ENCODE measurements at regions not wholly inside any gene's neighbourhood (a gene's known extent, or its start where the extent isn't known, plus 50 kb on each side); places are given as distances from the start of the nearest gene placed in this dataset.

DNA sequence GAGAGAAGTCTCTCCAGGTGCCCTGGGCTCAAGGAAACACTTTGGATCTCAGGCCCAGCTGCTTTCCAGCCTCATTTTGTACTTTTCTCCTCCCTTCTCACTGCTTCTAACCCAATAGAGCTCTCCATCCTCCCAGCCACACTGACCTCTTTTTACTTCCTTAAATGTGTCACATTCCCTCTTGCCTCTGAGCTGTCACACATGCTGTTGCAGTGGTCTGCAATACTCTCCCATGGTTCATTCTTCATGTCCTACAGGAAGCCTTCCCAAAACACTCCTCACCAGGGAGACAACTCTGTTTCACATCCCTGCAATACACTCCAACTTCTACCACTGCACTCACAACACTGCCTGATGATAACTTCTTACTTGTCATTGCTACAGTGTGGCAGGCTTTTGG lies 242.1 kb upstream of the DYNLRB2 start:
- no peak for DNase-seq

DNA sequence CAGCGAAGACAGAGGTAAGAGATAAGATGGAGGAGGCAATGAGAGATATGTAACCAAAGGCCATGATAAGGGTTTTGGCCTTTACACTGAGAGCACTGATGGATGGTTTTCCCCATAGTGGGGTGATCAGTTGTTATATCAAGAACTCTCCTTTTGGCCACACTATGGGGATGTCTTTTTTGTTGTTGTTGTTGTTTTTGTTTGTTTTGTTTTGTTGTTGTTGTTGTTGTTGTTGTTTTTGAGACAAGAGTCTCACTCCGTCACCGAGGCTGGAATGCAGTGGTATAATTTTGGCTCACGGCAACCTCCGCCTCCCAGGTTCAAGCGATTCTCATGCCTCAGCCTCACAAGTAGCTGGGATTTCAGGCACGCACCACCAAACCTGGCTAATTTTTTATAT lies 244.8 kb upstream of the DYNLRB2 start:
- no peak for DNase-seq

DNA sequence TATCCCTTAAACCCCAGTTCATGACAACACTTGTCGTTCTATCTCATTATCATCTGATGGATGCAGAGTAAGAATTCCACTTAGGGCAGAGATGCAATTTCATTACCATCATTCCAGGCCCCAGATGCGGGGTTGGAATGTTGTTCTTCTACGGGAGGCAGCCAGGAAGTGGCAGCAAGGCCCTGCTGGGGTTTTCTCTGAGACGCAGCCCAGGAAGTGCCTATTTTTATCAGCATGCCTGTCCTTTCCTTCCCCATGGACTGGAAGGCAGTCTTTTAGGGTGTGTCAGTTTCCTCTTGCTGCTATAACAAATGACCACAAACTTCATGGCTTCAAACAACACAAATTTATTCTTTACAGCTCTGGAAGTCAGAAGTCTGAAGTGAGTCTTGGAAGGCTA lies 246.6 kb upstream of the DYNLRB2 start:
- no peak for DNase-seq

DNA sequence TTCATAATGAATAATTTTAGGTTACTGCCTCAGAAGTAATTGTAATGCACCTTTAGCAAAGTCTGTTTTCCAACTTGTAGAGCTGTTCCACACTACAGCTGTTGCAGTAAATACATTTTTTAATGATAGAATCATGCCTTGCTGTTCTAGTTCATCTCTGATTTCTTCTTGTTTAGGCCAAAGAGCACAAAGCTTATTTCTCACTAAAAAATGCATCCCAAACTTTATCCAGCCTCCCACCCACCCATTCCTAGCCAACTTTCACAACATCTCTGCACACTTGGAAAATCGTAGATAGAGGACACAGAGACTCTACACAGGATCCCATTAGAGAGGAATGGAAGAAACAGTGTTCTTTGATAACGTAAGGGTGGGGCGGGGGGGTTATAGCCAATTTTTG lies 252.2 kb upstream of the DYNLRB2 start:
- no peak for DNase-seq

DNA sequence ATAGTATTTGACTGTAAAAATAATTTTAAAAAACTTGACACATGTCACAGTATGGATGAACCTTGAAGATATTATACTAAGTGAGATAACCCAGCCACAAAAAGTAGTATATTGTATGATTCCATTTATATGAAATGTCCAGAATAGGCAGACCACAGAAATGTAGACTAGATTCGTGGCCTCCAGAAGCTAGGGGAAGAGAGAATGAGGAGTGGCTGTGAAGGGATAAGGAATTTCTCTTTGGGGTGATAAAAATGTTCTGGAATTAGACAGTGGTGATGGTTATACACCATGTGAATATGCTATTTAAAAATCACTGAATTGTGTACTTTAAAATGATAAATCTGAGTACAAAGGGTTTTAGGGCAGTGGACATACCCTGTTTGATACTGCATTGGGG lies 253.1 kb upstream of the DYNLRB2 start:
- DNase-seq, result no peak

DNA sequence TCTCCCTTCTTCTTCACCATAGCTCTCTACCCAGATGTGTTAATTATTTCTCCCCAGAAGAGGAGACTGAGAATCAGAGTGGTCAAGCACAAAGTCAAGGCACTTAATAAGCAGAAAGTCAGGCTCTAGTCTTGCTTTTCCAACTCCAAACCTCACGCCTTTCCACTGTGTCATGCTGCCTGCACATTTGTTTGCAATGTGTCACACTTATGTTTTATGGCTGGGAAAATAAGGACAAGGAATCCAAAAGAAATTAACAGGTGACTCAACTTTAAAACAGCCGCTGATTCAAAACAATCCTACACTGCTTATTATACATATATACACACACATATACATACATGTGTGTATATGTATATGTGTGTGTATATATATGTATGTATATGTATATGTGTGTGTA lies 255.7 kb upstream of the DYNLRB2 start:
- no peak for DNase-seq

DNA sequence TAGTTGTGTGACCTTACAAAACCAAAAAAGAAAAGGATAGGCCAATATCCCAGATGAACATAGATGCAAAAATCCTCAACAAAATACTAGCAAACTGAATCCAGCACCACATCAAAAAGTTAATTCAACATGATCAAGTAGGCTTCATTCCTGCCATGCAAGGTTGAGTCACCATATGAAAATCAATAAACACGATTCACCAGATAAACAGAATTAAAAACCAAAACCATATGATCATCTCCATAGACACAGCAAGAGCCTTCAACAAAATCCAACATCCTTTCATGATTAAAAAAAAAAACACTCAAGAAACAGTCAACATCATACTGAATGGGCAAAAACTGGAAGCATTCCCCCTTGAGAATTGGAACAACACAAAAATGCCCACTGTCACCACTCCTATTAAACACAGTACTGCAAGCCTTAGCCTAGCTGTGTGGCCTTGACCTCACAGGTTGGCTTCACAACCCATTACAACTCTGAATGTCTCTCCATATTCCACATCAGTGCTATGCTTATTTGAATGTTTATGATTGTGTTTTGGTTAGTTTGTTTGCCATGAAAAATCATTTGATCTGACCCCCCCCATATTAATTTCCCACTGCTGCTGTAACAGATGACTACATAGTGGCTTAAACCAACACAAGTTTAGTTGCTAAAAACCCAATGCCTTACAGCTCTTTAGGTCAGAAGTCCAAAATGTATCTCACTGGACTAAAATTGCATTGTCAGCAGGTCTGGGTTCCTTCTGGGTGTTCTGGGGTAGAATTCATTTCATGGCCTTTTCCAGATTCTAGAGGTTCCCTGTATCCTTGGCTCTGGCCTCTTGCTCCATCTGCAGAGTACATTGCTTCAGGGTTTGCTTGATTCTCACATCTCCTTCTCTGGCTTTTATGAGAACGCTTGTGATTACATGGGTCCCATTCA lies 257.1 kb upstream of the DYNLRB2 start:
- DNase-seq, result no peak

DNA sequence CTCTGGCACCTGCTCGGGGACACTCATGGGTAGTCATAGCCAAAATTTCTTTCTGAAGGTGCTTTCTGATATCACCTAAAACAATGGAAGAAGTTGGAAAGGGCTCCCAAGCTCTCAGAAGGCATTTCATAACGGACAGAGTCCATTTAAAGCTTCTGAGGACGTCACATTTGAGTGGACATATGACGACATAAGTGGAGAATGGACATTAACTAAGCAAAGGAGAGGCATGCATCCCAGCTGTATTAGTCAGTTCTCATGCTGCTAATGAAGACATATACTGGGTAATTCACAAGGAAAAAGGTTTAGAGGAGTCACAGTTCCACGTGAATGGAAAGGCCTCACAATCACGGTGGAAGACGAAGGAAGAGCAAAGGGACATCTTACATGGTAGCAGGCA lies 260.2 kb upstream of the DYNLRB2 start:
- DNase-seq, result no peak

DNA sequence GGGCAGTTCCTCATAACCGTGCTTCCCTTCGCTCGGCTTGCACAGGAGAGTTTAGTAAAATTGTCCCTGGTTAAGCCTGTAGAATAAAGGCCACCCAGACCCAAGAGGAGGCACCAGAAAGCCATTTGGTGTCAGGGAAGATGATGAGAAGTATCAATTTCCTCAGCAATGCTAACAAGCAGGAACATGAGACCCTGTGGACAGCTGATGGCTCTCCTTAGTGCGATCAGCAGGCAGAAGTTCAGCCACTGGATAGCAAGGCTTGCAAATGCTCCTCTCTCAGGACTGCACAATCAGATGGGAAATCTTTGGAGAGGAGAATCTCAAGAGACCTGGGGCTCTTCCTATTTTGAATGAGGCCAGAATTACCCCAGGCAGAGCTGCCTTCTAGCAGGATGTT lies 261.1 kb upstream of the DYNLRB2 start:
- DNase-seq, result no peak

DNA sequence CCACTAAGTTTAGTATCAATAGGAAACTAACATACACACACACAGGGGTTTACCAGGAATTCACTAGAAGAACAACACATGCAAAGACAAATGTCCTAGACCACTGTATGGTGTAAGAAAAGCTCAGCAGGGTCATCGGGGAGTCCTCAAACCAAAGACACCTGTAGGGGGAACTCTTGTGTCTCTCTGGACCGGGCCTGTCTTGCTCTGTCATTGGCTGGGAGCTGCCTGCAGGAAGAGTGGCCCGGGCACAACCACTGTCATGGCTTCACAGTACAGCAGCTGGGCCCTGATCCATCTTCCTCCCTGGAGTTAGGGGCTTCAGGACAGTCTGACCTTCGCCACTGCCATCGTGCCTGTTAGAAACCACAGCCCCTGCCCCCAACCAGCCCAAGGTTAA lies 263.6 kb upstream of the DYNLRB2 start:
- no peak for DNase-seq

DNA sequence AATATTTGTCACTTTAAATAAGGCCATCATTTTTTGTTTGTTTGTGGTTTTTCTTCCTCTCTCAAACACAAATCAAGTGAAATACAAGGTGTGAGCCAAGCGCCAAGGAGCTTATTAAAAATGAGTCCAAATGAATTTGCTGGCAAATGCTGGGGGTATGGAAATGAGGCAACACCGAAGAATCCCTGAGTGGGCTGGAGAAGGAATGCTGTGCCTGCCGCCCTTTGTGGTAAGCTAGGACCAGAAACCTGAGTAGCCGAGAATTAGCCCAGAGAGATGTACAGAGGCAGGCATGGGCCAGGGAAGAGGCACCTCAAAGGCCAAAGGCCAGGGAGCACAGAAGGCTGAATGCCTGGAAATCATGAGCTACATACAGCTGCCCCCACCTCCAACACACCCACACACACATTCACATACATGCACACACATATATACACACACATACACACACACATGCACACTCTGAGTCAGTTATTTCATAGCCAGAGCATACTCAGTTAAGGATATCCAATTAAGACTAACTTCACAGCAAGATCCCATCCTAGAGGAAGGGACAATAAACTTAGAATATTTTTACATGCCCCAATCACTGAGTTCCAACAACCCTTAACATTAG lies 266.1 kb upstream of the DYNLRB2 start:
- no peak for DNase-seq

DNA sequence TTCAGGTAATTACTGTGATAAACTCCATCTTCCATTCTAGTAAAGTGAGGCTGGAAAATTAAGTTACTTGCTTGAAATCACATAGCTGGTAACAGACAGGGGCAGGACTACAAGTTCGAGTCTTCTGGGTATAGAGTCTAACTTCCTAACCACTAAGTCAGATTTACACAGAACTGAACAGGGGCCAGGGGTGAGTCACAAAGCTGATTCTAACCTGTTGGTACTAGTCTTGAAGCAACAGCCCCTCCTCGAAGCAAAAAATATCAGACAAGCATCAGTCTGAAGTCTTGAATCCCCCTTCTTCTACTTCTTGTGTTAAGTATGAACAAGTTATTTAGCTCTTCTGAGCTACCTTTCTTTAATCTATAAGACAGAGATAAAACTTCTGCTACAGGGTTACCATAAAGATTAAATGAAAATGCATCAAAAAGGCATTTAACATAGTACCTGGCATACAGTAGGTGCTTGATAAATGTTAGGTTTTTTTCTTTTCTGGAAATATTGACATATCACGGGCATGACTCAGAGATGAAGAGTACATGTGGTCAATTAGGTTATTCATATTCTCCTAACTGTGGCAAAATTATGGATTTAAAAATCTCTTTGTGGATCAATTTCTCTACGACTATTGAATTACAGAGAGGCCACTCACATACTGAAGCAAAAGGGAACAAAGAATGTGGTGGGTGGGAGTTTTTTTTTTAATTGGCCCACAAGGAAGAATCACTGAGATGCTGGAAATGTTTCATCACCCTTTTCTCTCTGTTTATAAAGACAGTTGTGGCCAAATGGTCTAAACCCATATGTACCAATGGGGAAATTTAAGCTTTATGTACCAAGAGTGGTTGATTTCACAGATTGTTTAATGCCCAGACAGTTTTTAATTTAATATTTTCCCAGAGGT lies 266.9 kb upstream of the DYNLRB2 start:
- no peak for DNase-seq

DNA sequence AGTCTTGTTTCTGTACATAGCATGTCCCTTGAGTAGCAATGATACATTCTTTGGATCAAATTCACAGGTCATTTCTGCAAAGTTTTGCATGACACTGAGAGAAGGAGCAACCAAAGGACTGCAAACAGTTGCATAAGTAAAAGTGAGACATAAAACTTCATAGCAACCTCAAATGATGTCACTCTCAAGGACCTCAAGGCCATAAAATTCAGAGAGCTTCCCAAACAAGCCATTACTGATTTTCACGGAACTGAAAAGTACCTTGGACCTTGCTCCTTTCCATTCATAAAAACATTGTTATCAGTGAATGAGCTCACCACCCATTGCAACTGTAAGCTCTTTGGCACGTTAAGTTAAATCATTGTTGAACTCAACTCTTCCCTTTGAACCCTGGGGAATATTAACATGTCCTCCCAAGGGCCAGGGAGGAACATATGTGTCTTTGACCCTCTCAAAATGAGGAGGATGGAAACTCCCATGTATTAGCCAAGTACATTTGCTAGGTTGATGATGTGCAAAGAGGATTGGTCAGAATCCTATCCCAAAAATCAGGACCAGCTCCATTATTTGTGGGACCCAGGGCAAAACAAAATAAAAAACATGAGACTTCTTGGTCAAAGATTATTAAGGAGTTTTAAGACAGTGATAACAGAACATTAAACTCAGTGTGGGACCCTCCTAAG lies 275.0 kb upstream of the DYNLRB2 start:
- DNase-seq, result no peak

DNA sequence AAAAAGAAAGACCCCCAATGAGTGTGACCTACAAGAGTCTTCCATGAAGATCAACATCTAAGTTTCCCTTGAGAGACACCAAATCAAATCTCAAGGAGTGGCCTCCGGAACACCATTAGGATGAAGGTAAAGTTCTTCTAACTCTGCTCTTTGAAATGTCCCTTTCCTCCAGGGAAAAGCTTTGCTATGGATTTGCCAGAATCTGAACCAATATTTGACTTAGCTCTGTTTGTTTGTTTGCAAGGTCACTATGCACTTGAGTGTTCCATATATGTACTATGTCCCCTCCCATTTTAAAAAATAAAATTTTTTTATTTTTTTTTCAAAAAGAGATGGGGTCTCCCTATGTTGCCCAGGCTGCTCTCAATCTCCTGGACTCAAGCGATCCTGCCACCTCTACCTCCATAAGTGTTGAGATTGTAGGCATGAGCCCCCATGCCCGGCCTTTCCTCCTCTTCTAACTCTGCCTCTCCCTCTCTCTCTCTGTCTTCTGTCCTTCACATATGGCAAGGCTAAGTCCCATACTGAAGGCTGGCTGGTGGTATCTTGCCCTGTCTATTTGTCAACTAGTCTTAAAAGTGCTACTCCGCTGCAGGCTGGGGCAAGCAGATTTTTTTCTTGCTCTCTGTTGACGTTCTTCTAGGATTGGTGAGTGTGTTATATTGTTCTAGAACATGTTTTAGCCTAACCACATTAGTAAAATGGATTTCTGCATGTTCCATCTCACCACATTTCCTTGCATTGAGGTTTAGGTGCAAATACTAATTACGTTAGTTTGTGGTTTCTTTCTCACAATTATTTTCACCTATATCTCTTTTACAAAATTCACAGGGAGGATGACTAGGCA lies 276.7 kb upstream of the DYNLRB2 start:
- no peak for DNase-seq

DNA sequence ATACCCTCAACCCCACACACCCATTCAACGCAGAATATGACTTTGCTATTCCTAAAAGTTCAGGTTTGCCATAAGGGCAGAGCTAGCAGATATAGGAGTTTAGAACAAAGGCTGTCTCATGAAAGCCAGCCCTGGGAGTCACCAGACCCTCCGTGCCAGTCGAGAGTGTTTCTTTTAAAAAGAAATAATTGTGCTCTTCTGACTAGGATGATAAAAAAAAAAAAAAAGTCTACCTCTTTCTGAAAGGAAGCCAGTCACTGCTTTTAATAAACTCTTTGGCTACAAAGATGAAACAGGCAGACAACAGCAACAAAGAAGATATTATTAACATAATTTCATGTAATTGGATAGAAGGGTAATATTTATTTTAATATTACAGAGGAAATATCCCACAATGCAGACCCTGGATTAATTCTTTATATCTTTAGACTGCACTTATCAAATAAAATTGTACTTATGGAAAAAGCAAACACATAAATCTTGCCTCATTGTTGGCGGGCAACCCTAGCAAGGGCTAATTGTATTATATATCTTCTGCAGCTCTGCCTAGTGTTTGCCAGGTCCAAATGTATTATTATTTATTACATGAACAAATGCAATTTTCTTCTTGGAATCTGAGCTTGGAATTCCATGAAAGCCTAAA lies 277.5 kb upstream of the DYNLRB2 start:
- DNase-seq, result no peak

DNA sequence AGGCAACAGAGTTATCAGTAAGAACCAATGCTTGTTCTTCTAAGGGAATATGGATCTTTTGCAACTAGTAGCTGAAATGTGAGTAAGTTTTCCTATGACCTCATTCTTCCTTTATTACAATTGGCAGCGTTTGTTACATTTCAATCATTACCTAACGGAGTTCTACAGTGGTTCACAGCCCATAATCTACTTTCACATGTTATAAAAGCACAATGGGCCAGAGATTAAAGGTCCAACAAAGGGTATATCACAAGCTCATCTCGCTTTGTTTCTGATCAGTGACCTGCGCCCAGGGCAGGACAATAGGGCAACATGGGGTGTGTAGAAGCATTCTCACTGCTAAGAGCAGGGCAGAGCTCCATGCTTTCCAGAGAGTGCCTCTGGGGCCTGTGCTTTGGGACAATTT lies 279.9 kb upstream of the DYNLRB2 start:
- no peak for DNase-seq

DNA sequence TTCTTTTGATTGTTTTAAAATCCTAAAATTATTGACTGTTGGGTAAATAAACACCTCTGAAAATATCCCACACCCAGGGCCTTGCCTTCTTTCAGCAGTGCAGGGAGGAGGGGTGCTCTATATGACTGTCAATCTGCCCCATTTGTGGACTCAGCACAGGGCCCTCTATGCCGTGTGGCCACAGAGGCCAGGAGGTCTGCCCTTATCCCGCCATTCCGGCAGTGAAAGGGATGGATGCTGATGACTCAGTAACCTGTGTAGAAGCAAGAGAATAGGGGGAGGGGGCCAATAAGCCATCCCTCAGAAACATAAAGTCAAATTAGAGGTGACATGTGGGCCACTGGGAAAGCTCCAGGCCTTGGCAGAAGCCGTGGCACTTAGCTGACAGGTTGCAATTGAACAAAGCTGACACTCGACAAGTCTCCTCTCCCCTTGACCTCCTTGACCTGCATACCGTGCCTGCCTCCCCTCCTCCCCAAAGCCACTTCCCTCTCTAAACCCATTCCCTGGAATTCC lies 281.4 kb upstream of the DYNLRB2 start:
- no peak for DNase-seq

DNA sequence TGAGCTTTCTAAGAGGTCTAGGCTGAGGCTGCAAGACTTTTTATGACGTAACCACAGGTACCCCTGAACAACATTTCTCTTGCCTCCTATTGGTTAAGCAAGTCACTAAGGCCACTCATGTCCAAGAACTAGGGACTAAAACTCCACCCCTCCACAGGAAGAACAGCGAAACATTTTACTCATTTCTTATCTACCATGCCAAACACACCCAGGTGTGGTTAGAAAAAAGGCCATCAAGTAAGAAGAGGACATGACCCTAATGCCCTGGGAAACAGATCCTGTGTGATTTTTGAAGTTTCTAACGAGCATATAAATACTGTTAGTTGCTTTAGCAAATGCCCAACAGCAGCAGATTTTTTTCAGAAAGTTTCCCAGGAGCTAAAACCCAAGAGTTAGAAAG lies 282.4 kb upstream of the DYNLRB2 start:
- no peak for DNase-seq

DNA sequence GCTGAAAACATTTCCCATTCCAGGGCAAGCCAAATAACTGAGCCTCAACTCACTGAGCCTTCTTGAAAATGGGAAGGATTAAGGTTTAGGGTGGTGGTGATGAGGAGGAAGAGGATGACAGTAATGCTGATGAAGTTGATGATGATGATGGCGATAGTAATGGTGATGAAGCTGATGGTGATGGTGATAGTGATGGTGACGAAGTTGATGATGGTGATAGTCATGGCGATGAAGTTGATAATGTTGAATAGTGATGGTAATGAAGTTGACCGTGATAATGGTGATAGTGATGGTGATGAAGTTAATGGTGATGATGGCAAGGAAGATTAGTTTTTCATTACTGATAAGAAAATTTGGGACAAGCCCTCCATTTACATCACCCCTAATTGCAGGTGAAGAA lies 285.8 kb upstream of the DYNLRB2 start:
- no peak for DNase-seq

DNA sequence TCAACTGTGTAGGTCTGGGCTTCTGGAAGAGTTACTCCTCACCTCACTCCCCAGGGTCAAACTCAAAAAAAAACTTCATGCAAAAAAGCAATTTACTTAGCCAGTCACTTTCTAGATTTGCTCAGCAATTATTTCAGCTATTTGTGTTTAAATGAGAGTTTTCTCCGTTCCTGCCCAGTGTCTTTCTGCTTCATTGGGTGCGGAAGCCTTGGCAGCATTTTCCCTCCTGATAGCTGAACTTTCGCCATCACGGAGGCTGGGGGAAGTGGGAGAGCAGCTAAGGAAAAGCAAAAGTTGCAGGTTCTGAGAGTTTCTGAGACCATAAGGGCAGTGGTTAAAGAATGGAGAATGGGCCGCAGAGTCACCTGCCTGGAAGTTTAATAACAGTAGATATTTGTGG lies 287.1 kb upstream of the DYNLRB2 start:
- no peak for DNase-seq

DNA sequence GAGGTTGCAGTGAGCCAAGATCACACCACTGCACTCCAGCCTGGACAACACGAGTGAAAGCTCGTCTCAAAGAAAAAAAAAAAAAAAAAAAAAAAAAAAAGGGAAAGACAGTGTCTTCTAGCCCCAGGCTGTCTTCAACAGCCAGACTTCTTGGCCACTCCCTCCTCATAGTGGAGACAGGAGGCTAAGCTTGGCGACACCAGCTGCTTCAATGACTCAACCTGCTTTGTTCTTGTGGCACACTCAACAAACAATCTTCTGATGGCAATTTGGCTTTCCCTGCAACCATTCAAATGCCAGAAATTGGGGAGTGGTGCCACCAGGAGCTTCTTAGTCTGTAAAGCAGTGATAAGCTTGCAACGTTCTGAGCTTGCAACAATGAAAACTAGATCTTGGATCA lies 290.4 kb upstream of the DYNLRB2 start:
- no peak for DNase-seq

All from NCI-H2081 (cell line).